ENCODE measurements at regions not wholly inside any gene's neighbourhood (a gene's known extent, or its start where the extent isn't known, plus 50 kb on each side); places are given as distances from the start of the nearest gene placed in this dataset.

GRCh38 chr1:232555494-232556210, 74.3 kb downstream of the SIPA1L2 start:
- DNase-seq, result no peak

- DNase-seq, result no peak
Measured at GRCh38 chr1:232554409-232554808, 75.5 kb downstream of the SIPA1L2 start.

- no peak for DNase-seq
Measured at GRCh38 chr1:232553809-232554208, 76.1 kb downstream of the SIPA1L2 start.

- DNase-seq, result no peak
Measured at GRCh38 chr1:232553050-232553754, 76.7 kb downstream of the SIPA1L2 start.

GRCh38 chr1:232551386-232551785, 78.5 kb downstream of the SIPA1L2 start:
- DNase-seq, result no peak

- DNase-seq, result no peak
Measured at GRCh38 chr1:232550007-232550406, 79.9 kb downstream of the SIPA1L2 start.

- DNase-seq, result no peak
Measured at GRCh38 chr1:232548691-232549090, 81.2 kb downstream of the SIPA1L2 start.

- no peak for DNase-seq
Measured at GRCh38 chr1:232547938-232548484, 81.9 kb downstream of the SIPA1L2 start.

- no peak for DNase-seq
Measured at GRCh38 chr1:232542633-232543593, 87.0 kb downstream of the SIPA1L2 start.

- DNase-seq, result no peak
Measured at GRCh38 chr1:232538943-232539302, 91.0 kb downstream of the SIPA1L2 start.

- peak in 1 of 2 experiments; percentile 9 for DNase-seq
Measured at GRCh38 chr1:232538224-232538942, 91.5 kb downstream of the SIPA1L2 start.

GRCh38 chr1:232534552-232535517, 95.1 kb downstream of the SIPA1L2 start:
- no peak for DNase-seq

- DNase-seq, result no peak
Measured at GRCh38 chr1:232533328-232533727, 96.6 kb downstream of the SIPA1L2 start.

- DNase-seq, result no peak
Measured at GRCh38 chr1:232532901-232533300, 97.0 kb downstream of the SIPA1L2 start.

- DNase-seq, result no peak
Measured at GRCh38 chr1:232531291-232531690, 98.6 kb downstream of the SIPA1L2 start.

- no peak for DNase-seq
Measured at GRCh38 chr1:232529747-232530146, 100.2 kb downstream of the SIPA1L2 start.

GRCh38 chr1:232528472-232529089, 101.4 kb downstream of the SIPA1L2 start:
- DNase-seq, result no peak

- DNase-seq, result no peak
Measured at GRCh38 chr1:232524056-232524455, 105.9 kb downstream of the SIPA1L2 start.

- DNase-seq, result no peak
Measured at GRCh38 chr1:232522189-232522588, 107.7 kb downstream of the SIPA1L2 start.

GRCh38 chr1:232521660-232522059, 108.3 kb downstream of the SIPA1L2 start:
- DNase-seq, result no peak

- no peak for DNase-seq
Measured at GRCh38 chr1:232519186-232519585, 110.7 kb downstream of the SIPA1L2 start.
